ENCODE measurements at regions not wholly inside any gene's neighbourhood (a gene's known extent, or its start where the extent isn't known, plus 50 kb on each side); places are given as distances from the start of the nearest gene placed in this dataset.

GRCh38 chr4:134501973-134502643 is 300.5 kb upstream of the PABPC4L start:
- TF ChIP-seq CTCF (IDR thresholded peaks at IDR 0.05) = no peak
- TF ChIP-seq POLR2A (IDR thresholded peaks at IDR 0.05) = no peak

Measured in gastroesophageal sphincter (tissue), 3 donors.